ENCODE measurements at regions not wholly inside any gene's neighbourhood (a gene's known extent, or its start where the extent isn't known, plus 50 kb on each side); places are given as distances from the start of the nearest gene placed in this dataset.

- Histone ChIP-seq H3K9me2 (ENCODE audit: insufficient read depth, low read length) (no peaks in the 10 kb centered on the region; the same call in 1 of the 2 replicates), H3K4me3 (ENCODE audit: low read depth, low read length, poor library complexity, severe bottlenecking) (no peak overlapping the region), H2AFZ (ENCODE audit: low read length) (no peak overlapping the region), H3K79me2 (ENCODE audit: insufficient read depth, low read depth, low read length) (no peaks in the 10 kb centered on the region), H3K36me3 (ENCODE audit: insufficient read depth, low read length) (no peaks in the 10 kb centered on the region), H3K9me3 (ENCODE audit: low read length) (no peaks in the 10 kb centered on the region), H3K4me1 (ENCODE audit: insufficient read depth, low read length, poor library complexity, severe bottlenecking) (no peaks in the 10 kb centered on the region), H3K4me2 (ENCODE audit: low read length) (no peak overlapping the region), H3K27ac (ENCODE audit: low read depth, low read length, poor library complexity, severe bottlenecking) (no peak overlapping the region), H4K20me1 (ENCODE audit: insufficient read depth, low read length) (no peaks in the 10 kb centered on the region)
- CTCF ChIA-PET (ENCODE audit: unreplicated experiment), result no interaction called here
- no peak for DNase-seq (ENCODE audit: low spot score)
- intact Hi-C loops (cut with micrococcal nuclease; ENCODE audit: unreplicated experiment), result no loop called here
- BruUV-seq (replicated peaks), result no TSS peak
- POLR2A ChIA-PET, result interaction anchor here (0.6 to 1.3 kb wide), 2 partner anchors 12 to 22 kb away, joined by 3 to 4 read pairs; no protein-coding TSS in a partner anchor
- TF ChIP-seq, protein P1, sequence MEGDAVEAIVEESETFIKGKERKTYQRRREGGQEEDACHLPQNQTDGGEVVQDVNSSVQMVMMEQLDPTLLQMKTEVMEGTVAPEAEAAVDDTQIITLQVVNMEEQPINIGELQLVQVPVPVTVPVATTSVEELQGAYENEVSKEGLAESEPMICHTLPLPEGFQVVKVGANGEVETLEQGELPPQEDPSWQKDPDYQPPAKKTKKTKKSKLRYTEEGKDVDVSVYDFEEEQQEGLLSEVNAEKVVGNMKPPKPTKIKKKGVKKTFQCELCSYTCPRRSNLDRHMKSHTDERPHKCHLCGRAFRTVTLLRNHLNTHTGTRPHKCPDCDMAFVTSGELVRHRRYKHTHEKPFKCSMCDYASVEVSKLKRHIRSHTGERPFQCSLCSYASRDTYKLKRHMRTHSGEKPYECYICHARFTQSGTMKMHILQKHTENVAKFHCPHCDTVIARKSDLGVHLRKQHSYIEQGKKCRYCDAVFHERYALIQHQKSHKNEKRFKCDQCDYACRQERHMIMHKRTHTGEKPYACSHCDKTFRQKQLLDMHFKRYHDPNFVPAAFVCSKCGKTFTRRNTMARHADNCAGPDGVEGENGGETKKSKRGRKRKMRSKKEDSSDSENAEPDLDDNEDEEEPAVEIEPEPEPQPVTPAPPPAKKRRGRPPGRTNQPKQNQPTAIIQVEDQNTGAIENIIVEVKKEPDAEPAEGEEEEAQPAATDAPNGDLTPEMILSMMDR (conservative IDR thresholded peaks at IDR 0.05; ENCODE audit: low read length), result no peak
- no peak for TF ChIP-seq EZH2phosphoT487 (IDR thresholded peaks at IDR 0.05; ENCODE audit: borderline replicate concordance, low read depth, low read length)
These were observed 824.7 kb upstream of the SLITRK5 start for GRCh38 chr13:86846501-86846900.

DNA sequence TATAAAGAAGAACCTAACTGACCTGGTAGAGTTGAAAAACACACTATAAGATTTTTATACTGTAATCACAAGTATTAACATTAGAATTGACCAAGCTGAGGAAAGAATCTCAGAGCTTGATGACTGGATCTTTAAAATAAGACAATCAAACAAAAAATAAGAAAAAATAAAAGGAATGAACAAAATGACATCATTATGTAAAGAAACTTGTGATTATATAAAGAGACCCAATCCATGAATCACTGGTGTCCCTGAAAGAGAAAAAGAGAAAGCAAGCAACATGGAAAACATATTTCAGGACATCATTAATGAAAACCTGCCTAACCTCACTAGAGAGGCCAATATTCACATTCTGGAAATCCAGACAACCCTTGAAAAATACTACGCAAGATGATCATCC, 822.5 kb upstream of the SLITRK5 start:
- no peak overlapping the region for H2AFZ ChIP-seq (ENCODE audit: low read length)
- intact Hi-C loops (cut with micrococcal nuclease; ENCODE audit: unreplicated experiment), result no loop called here
- BruUV-seq (replicated peaks), result no TSS peak
- CTCF ChIA-PET (ENCODE audit: unreplicated experiment), result no interaction called here
- no peak overlapping the region for H3K4me2 ChIP-seq (ENCODE audit: low read length)
- H3K4me1 ChIP-seq (ENCODE audit: insufficient read depth, low read length, poor library complexity, severe bottlenecking), result no peaks in the 10 kb centered on the region
- no peaks in the 10 kb centered on the region for H3K36me3 ChIP-seq (ENCODE audit: insufficient read depth, low read length)
- TF ChIP-seq, protein P1 (conservative IDR thresholded peaks at IDR 0.05; ENCODE audit: low read length), result no peak
- no peak for TF ChIP-seq EZH2phosphoT487 (IDR thresholded peaks at IDR 0.05; ENCODE audit: borderline replicate concordance, low read depth, low read length)
- no peaks in the 10 kb centered on the region for H3K79me2 ChIP-seq (ENCODE audit: insufficient read depth, low read depth, low read length)
- no peak overlapping the region for H3K4me3 ChIP-seq (ENCODE audit: low read depth, low read length, poor library complexity, severe bottlenecking)
- H3K27ac ChIP-seq (ENCODE audit: low read depth, low read length, poor library complexity, severe bottlenecking), result no peak overlapping the region
- no peaks in the 10 kb centered on the region for H4K20me1 ChIP-seq (ENCODE audit: insufficient read depth, low read length)
- no peak for DNase-seq (ENCODE audit: low spot score)
- H3K9me3 ChIP-seq (ENCODE audit: low read length), result no peaks in the 10 kb centered on the region
- POLR2A ChIA-PET, result interaction anchor here (0.6 kb wide), 1 partner anchor 313 kb away, joined by 3 read pairs; no protein-coding TSS in a partner anchor
- H3K9me2 ChIP-seq (ENCODE audit: insufficient read depth, low read length), result no peaks in the 10 kb centered on the region; the same call in 1 of the 2 replicates

DNA sequence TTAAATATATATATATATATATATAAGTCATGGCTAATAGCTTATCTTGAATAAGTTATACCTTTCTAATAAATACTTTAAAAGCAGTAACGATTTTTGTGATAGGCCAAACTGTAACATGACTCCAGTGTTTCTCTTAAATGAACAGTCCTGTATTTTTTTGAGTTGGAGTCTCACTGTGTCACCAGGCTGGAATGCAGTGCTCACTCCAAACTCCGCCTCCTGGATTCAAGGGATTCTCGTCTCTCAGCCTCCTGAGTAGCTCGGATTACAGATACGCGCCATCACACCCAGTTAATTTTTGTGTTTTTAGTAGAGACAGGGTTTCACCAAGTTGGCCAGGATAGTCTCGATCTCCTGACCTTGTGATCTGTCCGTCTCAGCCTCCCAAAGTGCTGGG, 814.2 kb upstream of the SLITRK5 start:
- intact Hi-C loops (cut with micrococcal nuclease; ENCODE audit: unreplicated experiment), result no loop called here
- TF ChIP-seq EZH2phosphoT487 (IDR thresholded peaks at IDR 0.05; ENCODE audit: borderline replicate concordance, low read depth, low read length), result no peak
- TF ChIP-seq, protein P1 (conservative IDR thresholded peaks at IDR 0.05; ENCODE audit: low read length), result no peak
- BruUV-seq (replicated peaks), result no TSS peak
- H3K36me3 ChIP-seq (ENCODE audit: insufficient read depth, low read length), result no peaks in the 10 kb centered on the region
- no peaks in the 10 kb centered on the region for H3K9me2 ChIP-seq (ENCODE audit: insufficient read depth, low read length)
- no peak overlapping the region for H2AFZ ChIP-seq (ENCODE audit: low read length)
- H3K79me2 ChIP-seq (ENCODE audit: insufficient read depth, low read depth, low read length), result no peaks in the 10 kb centered on the region
- no peaks in the 10 kb centered on the region for H4K20me1 ChIP-seq (ENCODE audit: insufficient read depth, low read length)
- CTCF ChIA-PET (ENCODE audit: unreplicated experiment), result no interaction called here
- H3K4me1 ChIP-seq (ENCODE audit: insufficient read depth, low read length, poor library complexity, severe bottlenecking), result no peaks in the 10 kb centered on the region
- no peak overlapping the region for H3K4me3 ChIP-seq (ENCODE audit: low read depth, low read length, poor library complexity, severe bottlenecking)
- H3K9me3 ChIP-seq (ENCODE audit: low read length), result no peaks in the 10 kb centered on the region
- DNase-seq (ENCODE audit: low spot score), result no peak
- H3K27ac ChIP-seq (ENCODE audit: low read depth, low read length, poor library complexity, severe bottlenecking), result no peak overlapping the region
- H3K4me2 ChIP-seq (ENCODE audit: low read length), result no peak overlapping the region
- POLR2A ChIA-PET, result no interaction called here
